ENCODE measurements at regions not wholly inside any gene's neighbourhood (a gene's known extent, or its start where the extent isn't known, plus 50 kb on each side); places are given as distances from the start of the nearest gene placed in this dataset.
"Not testable (repeated sequence)": the region's sequence is repeated elsewhere in the genome, so short reads cannot be mapped to it uniquely, and the experiment has no call there.

DNA sequence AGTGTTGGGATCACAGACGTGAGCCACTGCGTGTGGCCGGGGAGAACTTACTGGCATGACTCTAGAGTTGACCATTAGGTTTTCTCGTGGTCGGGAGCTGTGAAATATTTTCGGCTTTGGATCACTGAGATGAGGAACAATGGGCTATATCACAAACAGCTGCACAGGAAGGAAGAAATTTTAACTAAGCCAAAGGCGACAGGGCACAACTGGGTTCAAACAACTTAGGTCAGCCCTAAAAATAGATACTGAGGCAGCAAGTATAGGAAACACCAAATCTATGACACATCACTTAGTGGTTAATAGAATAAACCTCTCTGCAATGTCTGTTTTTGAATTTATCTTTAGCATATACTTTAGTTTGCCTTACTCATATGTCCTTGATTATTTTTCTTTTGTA is 162.9 kb downstream of the LRIG3 start:
- Histone ChIP-seq H3K36me3 (ENCODE audit: low read length) (no peaks in the 10 kb centered on the region), H3K79me2 (ENCODE audit: insufficient read depth, low read length) (no peaks in the 10 kb centered on the region), H2AFZ (ENCODE audit: low read depth, low read length, severe bottlenecking) (no peak overlapping the region), H3K9me2 (replicated peaks; ENCODE audit: insufficient read depth, low read length) (no peaks in the 10 kb centered on the region; the same call in 1 of the 2 replicates), H3K9me3 (ENCODE audit: insufficient read depth, low read length) (no peaks in the 10 kb centered on the region), H4K20me1 (ENCODE audit: low read depth, low read length) (no peaks in the 10 kb centered on the region), H3K27me3 (ENCODE audit: low read length) (no peaks in the 10 kb centered on the region), H3K4me2 (ENCODE audit: low read depth, low read length, poor library complexity, severe bottlenecking) (no peak overlapping the region), H3F3A (ENCODE audit: insufficient read depth) (no peaks in the 10 kb centered on the region), H3K27ac (ENCODE audit: low read depth, low read length) (no peak overlapping the region), H3K9ac (ENCODE audit: low read length) (no peak overlapping the region), H3K4me3 (ENCODE audit: insufficient read depth, low read length, poor library complexity, severe bottlenecking) (no peak overlapping the region)
- TF ChIP-seq, protein P1, sequence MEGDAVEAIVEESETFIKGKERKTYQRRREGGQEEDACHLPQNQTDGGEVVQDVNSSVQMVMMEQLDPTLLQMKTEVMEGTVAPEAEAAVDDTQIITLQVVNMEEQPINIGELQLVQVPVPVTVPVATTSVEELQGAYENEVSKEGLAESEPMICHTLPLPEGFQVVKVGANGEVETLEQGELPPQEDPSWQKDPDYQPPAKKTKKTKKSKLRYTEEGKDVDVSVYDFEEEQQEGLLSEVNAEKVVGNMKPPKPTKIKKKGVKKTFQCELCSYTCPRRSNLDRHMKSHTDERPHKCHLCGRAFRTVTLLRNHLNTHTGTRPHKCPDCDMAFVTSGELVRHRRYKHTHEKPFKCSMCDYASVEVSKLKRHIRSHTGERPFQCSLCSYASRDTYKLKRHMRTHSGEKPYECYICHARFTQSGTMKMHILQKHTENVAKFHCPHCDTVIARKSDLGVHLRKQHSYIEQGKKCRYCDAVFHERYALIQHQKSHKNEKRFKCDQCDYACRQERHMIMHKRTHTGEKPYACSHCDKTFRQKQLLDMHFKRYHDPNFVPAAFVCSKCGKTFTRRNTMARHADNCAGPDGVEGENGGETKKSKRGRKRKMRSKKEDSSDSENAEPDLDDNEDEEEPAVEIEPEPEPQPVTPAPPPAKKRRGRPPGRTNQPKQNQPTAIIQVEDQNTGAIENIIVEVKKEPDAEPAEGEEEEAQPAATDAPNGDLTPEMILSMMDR (IDR thresholded peaks at IDR 0.05; ENCODE audit: insufficient read depth, low read length, poor library complexity, severe bottlenecking): no peak
- no peak for TF ChIP-seq EZH2phosphoT487 (conservative IDR thresholded peaks at IDR 0.05; ENCODE audit: low read length)

DNA sequence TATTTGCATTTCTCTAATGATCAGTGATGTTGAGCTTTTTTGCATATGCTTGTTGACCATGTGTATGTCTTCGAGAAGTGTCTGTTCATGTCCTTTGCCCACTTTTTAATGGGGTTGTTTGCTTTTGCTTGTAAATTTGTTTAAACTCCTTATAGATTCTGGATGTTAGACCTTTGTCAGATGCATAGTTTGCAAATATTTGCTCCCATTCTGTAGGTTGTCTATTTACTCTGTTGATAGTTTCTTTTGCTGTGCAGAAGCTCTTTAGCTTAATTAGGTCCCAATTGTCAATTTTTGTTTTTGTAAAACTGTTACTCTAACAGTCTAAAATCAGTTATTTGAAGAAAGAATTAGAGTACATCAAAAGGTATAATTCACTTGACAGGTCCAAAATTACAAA is 160.6 kb downstream of the LRIG3 start:
- H3F3A ChIP-seq (ENCODE audit: insufficient read depth); H3K27me3 ChIP-seq (ENCODE audit: low read length); H3K4me3 ChIP-seq (ENCODE audit: insufficient read depth, low read length, poor library complexity, severe bottlenecking); H3K4me2 ChIP-seq (ENCODE audit: low read depth, low read length, poor library complexity, severe bottlenecking); H3K9me3 ChIP-seq (ENCODE audit: insufficient read depth, low read length); H3K9ac ChIP-seq (ENCODE audit: low read length); H3K36me3 ChIP-seq (ENCODE audit: low read length); H3K79me2 ChIP-seq (ENCODE audit: insufficient read depth, low read length); H2AFZ ChIP-seq (ENCODE audit: low read depth, low read length, severe bottlenecking); H3K27ac ChIP-seq (ENCODE audit: low read depth, low read length); H4K20me1 ChIP-seq (ENCODE audit: low read depth, low read length); H3K9me2 ChIP-seq (replicated peaks; ENCODE audit: insufficient read depth, low read length): not testable (repeated sequence)

DNA sequence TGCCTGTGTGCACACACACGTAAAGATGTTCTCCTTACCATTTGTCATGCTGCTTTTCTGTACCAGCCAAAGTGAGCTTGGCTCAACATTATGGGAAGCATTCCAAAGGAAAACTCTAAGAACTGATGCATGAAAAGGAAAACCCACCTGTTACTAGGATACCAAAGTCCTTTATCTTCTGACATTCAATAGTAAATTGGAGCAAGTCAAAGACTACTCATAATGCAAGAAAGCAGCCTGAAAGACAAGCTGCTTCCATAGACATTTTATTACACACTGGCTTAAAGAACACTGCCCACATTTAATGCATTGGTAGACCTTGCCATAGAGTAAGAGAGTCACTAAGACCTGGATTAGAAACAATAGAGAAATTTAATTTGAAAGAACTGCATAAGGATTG is 159.0 kb downstream of the LRIG3 start:
- H3K4me3 ChIP-seq (ENCODE audit: insufficient read depth, low read length, poor library complexity, severe bottlenecking): no peak overlapping the region
- H3K9me3 ChIP-seq (ENCODE audit: insufficient read depth, low read length): no peaks in the 10 kb centered on the region
- H4K20me1 ChIP-seq (ENCODE audit: low read depth, low read length): no peaks in the 10 kb centered on the region
- H3K36me3 ChIP-seq (ENCODE audit: low read length): no peaks in the 10 kb centered on the region
- TF ChIP-seq EZH2phosphoT487 (conservative IDR thresholded peaks at IDR 0.05; ENCODE audit: low read length): no peak
- TF ChIP-seq, protein P1 (IDR thresholded peaks at IDR 0.05; ENCODE audit: insufficient read depth, low read length, poor library complexity, severe bottlenecking): no peak
- H3K9ac ChIP-seq (ENCODE audit: low read length): no peak overlapping the region
- no peaks in the 10 kb centered on the region for H3K9me2 ChIP-seq (replicated peaks; ENCODE audit: insufficient read depth, low read length)
- no peaks in the 10 kb centered on the region for H3K27me3 ChIP-seq (ENCODE audit: low read length)
- H3K4me2 ChIP-seq (ENCODE audit: low read depth, low read length, poor library complexity, severe bottlenecking): no peak overlapping the region
- H3F3A ChIP-seq (ENCODE audit: insufficient read depth): no peaks in the 10 kb centered on the region
- H2AFZ ChIP-seq (ENCODE audit: low read depth, low read length, severe bottlenecking): no peak overlapping the region
- no peak overlapping the region for H3K27ac ChIP-seq (ENCODE audit: low read depth, low read length)
- H3K79me2 ChIP-seq (ENCODE audit: insufficient read depth, low read length): no peaks in the 10 kb centered on the region

DNA sequence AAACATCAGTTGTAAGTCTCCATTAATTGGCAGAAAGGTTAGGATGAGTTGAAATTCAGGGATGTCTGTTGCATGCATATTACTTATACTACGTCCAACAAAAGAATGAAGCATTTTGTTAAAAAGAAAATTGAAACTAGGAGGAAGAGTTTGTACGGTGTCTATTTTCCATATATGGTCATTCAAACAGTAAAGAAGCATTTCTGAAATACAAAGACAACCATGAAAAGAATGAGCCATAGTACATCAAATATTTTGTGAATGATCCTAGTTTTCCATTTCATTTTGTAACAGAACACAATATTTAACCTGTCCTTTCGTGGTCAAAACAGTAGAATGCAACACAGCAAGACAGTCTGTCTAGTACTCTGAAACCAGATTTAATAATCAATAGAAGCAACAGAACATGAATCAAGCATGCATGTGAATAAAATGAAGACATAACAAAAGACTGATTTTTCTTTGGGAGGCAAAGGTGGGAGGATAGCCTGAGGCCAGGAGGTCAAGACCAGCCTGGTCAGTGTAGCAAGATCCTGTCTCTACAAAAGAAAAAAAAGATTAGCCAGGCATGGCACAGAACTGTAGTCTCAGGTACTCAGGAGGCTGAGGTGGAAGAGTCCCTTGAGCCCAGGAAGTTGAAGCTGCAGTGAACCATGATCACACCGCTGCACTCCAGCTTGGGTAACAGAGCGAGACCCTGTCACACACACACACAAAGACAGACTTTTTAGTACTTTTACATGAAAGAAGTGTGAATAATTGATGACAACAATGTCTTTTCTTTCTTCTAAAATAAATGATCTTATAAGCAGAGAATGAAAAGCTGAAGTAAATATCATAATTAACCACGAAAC is 156.0 kb downstream of the LRIG3 start:
- no peak overlapping the region for H3K4me2 ChIP-seq (ENCODE audit: low read depth, low read length, poor library complexity, severe bottlenecking)
- no peak overlapping the region for H3K27ac ChIP-seq (ENCODE audit: low read depth, low read length)
- no peak overlapping the region for H2AFZ ChIP-seq (ENCODE audit: low read depth, low read length, severe bottlenecking)
- no peaks in the 10 kb centered on the region for H3F3A ChIP-seq (ENCODE audit: insufficient read depth)
- H3K4me3 ChIP-seq (ENCODE audit: insufficient read depth, low read length, poor library complexity, severe bottlenecking): no peak overlapping the region
- no peaks in the 10 kb centered on the region for H4K20me1 ChIP-seq (ENCODE audit: low read depth, low read length)
- no peak for TF ChIP-seq EZH2phosphoT487 (conservative IDR thresholded peaks at IDR 0.05; ENCODE audit: low read length)
- TF ChIP-seq, protein P1 (IDR thresholded peaks at IDR 0.05; ENCODE audit: insufficient read depth, low read length, poor library complexity, severe bottlenecking): no peak
- H3K9ac ChIP-seq (ENCODE audit: low read length): no peak overlapping the region
- no peaks in the 10 kb centered on the region for H3K9me3 ChIP-seq (ENCODE audit: insufficient read depth, low read length)
- H3K9me2 ChIP-seq (replicated peaks; ENCODE audit: insufficient read depth, low read length): no peaks in the 10 kb centered on the region
- no peaks in the 10 kb centered on the region for H3K27me3 ChIP-seq (ENCODE audit: low read length)
- no peaks in the 10 kb centered on the region for H3K79me2 ChIP-seq (ENCODE audit: insufficient read depth, low read length)
- no peaks in the 10 kb centered on the region for H3K36me3 ChIP-seq (ENCODE audit: low read length)
